ENCODE measurements at regions not wholly inside any gene's neighbourhood (a gene's known extent, or its start where the extent isn't known, plus 50 kb on each side); places are given as distances from the start of the nearest gene placed in this dataset.

GRCh38 chr2:142189501-142189900, 58.7 kb upstream of the LRP1B start:
- H3K4me3 ChIP-seq (ENCODE audit: low read depth, low read length), result no peak overlapping the region
- TF ChIP-seq CTCF (IDR thresholded peaks at IDR 0.05; ENCODE audit: low read depth, low read length, missing control alignments), result no peak
- DNase-seq (ENCODE audit: low read depth), result no peak
- in situ Hi-C loops (cut with HindIII; ENCODE audit: low sequenced_read_pairs), result no loop called here

- TF ChIP-seq CTCF (IDR thresholded peaks at IDR 0.05; ENCODE audit: low read depth, low read length, missing control alignments), result no peak
- in situ Hi-C loops (cut with HindIII; ENCODE audit: low sequenced_read_pairs), result no loop called here
- no peak for DNase-seq (ENCODE audit: low read depth)
Observed at GRCh38 chr2:142188562-142188961, 57.7 kb upstream of the LRP1B start.

GRCh38 chr2:142180820-142181533, 50.2 kb upstream of the LRP1B start:
- no peak for DNase-seq (ENCODE audit: low read depth)
- TF ChIP-seq CTCF (IDR thresholded peaks at IDR 0.05; ENCODE audit: low read depth, low read length, missing control alignments), result peak; percentile 42
- in situ Hi-C loops (cut with HindIII; ENCODE audit: low sequenced_read_pairs), result no loop called here
- H3K4me3 ChIP-seq (ENCODE audit: low read depth, low read length), result no peak overlapping the region

More at GRCh38 chr2:142188562-142188961, 57.7 kb upstream of the LRP1B start:
- H3K4me3 ChIP-seq (ENCODE audit: low read depth, low read length), result no peak overlapping the region

Data from astrocyte of the cerebellum (primary cell).